H1 (cell line): ENCODE measurements at regions not wholly inside any gene's neighbourhood (a gene's known extent, or its start where the extent isn't known, plus 50 kb on each side); places are given as distances from the start of the nearest gene placed in this dataset.

ENCODE experiments used
- KDM1A ChIP-seq: fragments of 200-600, 300-600 bp; sonication (generic); IDR thresholded peaks from 2 replicates; pipeline ENCODE4 v1.7.1; 2016; ENCODE audit warnings: mild to moderate bottlenecking, low read length, borderline replicate concordance
- TF ChIP-seq, protein P1 (sequence below): fragments of 300-600 bp; sonication (generic); IDR thresholded peaks from 2 replicates; pipeline ENCODE4 v1.7.1; 2012; ENCODE audit warnings: low read length, moderate library complexity, mild to moderate bottlenecking, inconsistent platforms; ENCODE audit not compliant: insufficient replicate concordance

DNA sequence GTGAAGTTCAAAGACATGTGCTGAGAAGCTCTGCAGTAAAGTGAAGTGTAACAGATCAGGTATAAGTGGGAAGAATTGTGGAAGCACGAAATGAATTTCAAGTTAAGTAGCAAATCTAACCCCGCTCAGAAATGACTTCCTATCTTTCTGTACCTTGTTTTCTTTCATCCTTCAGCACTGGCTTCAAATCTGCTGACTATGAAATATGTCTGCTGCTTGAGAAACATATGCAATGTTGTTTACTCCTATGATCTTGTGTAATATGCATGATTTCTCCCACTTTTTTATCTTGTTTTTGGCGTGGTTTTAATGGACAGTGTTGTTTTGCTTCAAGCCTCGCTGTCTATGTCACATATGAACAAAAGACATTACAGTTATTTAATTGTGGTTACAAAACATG is 545.3 kb upstream of the NCAM2 start (continued):
- TF ChIP-seq, protein P1, sequence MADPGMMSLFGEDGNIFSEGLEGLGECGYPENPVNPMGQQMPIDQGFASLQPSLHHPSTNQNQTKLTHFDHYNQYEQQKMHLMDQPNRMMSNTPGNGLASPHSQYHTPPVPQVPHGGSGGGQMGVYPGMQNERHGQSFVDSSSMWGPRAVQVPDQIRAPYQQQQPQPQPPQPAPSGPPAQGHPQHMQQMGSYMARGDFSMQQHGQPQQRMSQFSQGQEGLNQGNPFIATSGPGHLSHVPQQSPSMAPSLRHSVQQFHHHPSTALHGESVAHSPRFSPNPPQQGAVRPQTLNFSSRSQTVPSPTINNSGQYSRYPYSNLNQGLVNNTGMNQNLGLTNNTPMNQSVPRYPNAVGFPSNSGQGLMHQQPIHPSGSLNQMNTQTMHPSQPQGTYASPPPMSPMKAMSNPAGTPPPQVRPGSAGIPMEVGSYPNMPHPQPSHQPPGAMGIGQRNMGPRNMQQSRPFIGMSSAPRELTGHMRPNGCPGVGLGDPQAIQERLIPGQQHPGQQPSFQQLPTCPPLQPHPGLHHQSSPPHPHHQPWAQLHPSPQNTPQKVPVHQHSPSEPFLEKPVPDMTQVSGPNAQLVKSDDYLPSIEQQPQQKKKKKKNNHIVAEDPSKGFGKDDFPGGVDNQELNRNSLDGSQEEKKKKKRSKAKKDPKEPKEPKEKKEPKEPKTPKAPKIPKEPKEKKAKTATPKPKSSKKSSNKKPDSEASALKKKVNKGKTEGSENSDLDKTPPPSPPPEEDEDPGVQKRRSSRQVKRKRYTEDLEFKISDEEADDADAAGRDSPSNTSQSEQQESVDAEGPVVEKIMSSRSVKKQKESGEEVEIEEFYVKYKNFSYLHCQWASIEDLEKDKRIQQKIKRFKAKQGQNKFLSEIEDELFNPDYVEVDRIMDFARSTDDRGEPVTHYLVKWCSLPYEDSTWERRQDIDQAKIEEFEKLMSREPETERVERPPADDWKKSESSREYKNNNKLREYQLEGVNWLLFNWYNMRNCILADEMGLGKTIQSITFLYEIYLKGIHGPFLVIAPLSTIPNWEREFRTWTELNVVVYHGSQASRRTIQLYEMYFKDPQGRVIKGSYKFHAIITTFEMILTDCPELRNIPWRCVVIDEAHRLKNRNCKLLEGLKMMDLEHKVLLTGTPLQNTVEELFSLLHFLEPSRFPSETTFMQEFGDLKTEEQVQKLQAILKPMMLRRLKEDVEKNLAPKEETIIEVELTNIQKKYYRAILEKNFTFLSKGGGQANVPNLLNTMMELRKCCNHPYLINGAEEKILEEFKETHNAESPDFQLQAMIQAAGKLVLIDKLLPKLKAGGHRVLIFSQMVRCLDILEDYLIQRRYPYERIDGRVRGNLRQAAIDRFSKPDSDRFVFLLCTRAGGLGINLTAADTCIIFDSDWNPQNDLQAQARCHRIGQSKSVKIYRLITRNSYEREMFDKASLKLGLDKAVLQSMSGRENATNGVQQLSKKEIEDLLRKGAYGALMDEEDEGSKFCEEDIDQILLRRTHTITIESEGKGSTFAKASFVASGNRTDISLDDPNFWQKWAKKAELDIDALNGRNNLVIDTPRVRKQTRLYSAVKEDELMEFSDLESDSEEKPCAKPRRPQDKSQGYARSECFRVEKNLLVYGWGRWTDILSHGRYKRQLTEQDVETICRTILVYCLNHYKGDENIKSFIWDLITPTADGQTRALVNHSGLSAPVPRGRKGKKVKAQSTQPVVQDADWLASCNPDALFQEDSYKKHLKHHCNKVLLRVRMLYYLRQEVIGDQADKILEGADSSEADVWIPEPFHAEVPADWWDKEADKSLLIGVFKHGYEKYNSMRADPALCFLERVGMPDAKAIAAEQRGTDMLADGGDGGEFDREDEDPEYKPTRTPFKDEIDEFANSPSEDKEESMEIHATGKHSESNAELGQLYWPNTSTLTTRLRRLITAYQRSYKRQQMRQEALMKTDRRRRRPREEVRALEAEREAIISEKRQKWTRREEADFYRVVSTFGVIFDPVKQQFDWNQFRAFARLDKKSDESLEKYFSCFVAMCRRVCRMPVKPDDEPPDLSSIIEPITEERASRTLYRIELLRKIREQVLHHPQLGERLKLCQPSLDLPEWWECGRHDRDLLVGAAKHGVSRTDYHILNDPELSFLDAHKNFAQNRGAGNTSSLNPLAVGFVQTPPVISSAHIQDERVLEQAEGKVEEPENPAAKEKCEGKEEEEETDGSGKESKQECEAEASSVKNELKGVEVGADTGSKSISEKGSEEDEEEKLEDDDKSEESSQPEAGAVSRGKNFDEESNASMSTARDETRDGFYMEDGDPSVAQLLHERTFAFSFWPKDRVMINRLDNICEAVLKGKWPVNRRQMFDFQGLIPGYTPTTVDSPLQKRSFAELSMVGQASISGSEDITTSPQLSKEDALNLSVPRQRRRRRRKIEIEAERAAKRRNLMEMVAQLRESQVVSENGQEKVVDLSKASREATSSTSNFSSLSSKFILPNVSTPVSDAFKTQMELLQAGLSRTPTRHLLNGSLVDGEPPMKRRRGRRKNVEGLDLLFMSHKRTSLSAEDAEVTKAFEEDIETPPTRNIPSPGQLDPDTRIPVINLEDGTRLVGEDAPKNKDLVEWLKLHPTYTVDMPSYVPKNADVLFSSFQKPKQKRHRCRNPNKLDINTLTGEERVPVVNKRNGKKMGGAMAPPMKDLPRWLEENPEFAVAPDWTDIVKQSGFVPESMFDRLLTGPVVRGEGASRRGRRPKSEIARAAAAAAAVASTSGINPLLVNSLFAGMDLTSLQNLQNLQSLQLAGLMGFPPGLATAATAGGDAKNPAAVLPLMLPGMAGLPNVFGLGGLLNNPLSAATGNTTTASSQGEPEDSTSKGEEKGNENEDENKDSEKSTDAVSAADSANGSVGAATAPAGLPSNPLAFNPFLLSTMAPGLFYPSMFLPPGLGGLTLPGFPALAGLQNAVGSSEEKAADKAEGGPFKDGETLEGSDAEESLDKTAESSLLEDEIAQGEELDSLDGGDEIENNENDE: no peak
- TF ChIP-seq KDM1A: no peak
